Body of pancreas (tissue), 4 donors: ENCODE measurements at regions not wholly inside any gene's neighbourhood (a gene's known extent, or its start where the extent isn't known, plus 50 kb on each side); places are given as distances from the start of the nearest gene placed in this dataset.

Experiments used
- ATAC-seq: fragments of 150-250 bp; one replicate; pipeline ENCODE4 v1.9.1; 2016
- DNase-seq, 4 donors: peaks; one replicate each; pipeline ENCODE4 v3.0.0-alpha.2; 2019
- H3K27ac ChIP-seq, 4 donors: fragments of 200-600 bp; sonication (generic); 1 replicate in 3 of 4; 2 replicates in 1 of 4; pipeline versions ENCODE4 v1.5.1 to v1.6.1; 2016 to 2019; ENCODE audit warnings: mild to moderate bottlenecking in 1 of 4, mixed read lengths in 1 of 4, moderate library complexity in 1 of 4
- H3K27me3 ChIP-seq, 2 donors: fragments of 200-600 bp; sonication (generic); one replicate each; pipeline ENCODE4 v1.6.0; 2016; ENCODE audit warnings: mild to moderate bottlenecking in 1 of 2
- H3K36me3 ChIP-seq, 2 donors: fragments of 200-600 bp; sonication (generic); replicated peaks in 1 of 2; 2 replicates each; pipeline ENCODE4 v1.5.1; 2016; ENCODE audit warnings: low read depth in 2 of 2; ENCODE audit not compliant: insufficient read depth in 1 of 2
- H3K4me1 ChIP-seq: fragments of 200-600 bp; sonication (generic); one replicate; pipeline ENCODE4 v1.6.0; 2016
- H3K4me3 ChIP-seq, 2 donors: fragments of 200-600 bp; sonication (generic); 1 replicate in 1 of 2; 2 replicates in 1 of 2; pipeline ENCODE4 v1.5.1; 2016 to 2019
- H3K9me3 ChIP-seq, 3 donors: fragments of 200-600 bp; sonication (generic); 1 replicate in 2 of 3; 2 replicates in 1 of 3; pipeline ENCODE4 v1.5.1; 2016
- POLR2A ChIP-seq, 3 donors: fragments of 450-650 bp; IDR thresholded peaks; one replicate each; pipeline ENCODE4 v1.6.1; 2016; ENCODE audit warnings: antibody characterized with exemption in 3 of 3, mild to moderate bottlenecking in 2 of 3
- WGBS, 2 donors: methylation state at CpG; one replicate each; pipeline ENCODE4 v1.1.5; 2017; 5-methylcytosine and 5-hydroxymethylcytosine counted together
- intact Hi-C: fragments of 100-400 bp; cut with DNase I; formaldehyde crosslinking; loops from one replicate; pipeline ENCODE4 v1.15.1; 2023
- TF ChIP-seq, protein P1 (sequence below), 7 experiments: fragments of 450-650 bp in 4 of 7; fragments of 200-600 bp in 3 of 7; sonication (generic) in 3 of 7; IDR thresholded peaks; one replicate each; pipeline ENCODE4 v1.5.1; 2016 to 2019; ENCODE audit warnings: antibody characterized with exemption in 7 of 7

- DNase-seq (no peak), ATAC-seq (no peak)
- H3K27ac ChIP-seq: no peak overlapping the region
- H3K27me3 ChIP-seq: no peaks in the 10 kb centered on the region
- H3K4me1 ChIP-seq: no peaks in the 10 kb centered on the region
- H3K4me3 ChIP-seq: no peak overlapping the region
- no peaks in the 10 kb centered on the region for H3K36me3 ChIP-seq
- TF ChIP-seq POLR2A (IDR thresholded peaks at IDR 0.05): no peak
- TF ChIP-seq, protein P1, sequence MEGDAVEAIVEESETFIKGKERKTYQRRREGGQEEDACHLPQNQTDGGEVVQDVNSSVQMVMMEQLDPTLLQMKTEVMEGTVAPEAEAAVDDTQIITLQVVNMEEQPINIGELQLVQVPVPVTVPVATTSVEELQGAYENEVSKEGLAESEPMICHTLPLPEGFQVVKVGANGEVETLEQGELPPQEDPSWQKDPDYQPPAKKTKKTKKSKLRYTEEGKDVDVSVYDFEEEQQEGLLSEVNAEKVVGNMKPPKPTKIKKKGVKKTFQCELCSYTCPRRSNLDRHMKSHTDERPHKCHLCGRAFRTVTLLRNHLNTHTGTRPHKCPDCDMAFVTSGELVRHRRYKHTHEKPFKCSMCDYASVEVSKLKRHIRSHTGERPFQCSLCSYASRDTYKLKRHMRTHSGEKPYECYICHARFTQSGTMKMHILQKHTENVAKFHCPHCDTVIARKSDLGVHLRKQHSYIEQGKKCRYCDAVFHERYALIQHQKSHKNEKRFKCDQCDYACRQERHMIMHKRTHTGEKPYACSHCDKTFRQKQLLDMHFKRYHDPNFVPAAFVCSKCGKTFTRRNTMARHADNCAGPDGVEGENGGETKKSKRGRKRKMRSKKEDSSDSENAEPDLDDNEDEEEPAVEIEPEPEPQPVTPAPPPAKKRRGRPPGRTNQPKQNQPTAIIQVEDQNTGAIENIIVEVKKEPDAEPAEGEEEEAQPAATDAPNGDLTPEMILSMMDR (IDR thresholded peaks at IDR 0.05): no peak
- intact Hi-C loops: no loop called here
- no peaks in the 10 kb centered on the region for H3K9me3 ChIP-seq
- 61 to 83% methylated on average over 5 of the region's 5 CpGs for WGBS, 2 donors
These were observed 55.3 kb upstream of the ITGA11 start for GRCh38 chr15:68487087-68487843.

GRCh38 chr15:68488290-68488689, 56.3 kb upstream of the ITGA11 start:
- Histone ChIP-seq H3K27ac (no peak overlapping the region), H3K27me3 (no peaks in the 10 kb centered on the region), H3K4me1 (no peaks in the 10 kb centered on the region), H3K9me3 (no peaks in the 10 kb centered on the region), H3K36me3 (no peaks in the 10 kb centered on the region), H3K4me3 (no peak overlapping the region)
- intact Hi-C loops: no loop called here
- WGBS, 2 donors: 24 to 29% methylated on average over 5 of the region's 5 CpGs
- ATAC-seq (no peak), DNase-seq (no peak)
- no peak for TF ChIP-seq POLR2A (IDR thresholded peaks at IDR 0.05)
- TF ChIP-seq, protein P1 (IDR thresholded peaks at IDR 0.05): no peak

DNA sequence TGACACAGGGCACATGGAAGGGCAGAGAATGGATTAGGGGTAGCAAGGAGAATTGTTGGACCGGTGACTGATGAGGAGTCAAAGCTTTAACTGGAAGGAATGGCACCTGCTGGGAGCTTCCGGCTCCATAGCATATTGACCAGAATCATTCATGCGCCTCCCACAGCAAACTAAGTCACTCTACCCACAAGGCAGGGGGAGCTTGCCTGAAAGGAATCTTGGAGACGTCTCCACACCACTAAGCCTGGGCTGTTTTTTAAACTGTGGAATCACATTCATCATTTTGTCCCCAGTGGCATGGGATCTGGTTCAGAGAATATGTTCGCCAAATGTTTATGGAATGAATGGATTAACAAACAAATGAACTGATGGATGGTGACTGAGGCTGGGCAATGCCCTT, 57.0 kb upstream of the ITGA11 start:
- DNase-seq (no peak), ATAC-seq (no peak)
- TF ChIP-seq, protein P1 (IDR thresholded peaks at IDR 0.05): no peak
- no peak for TF ChIP-seq POLR2A (IDR thresholded peaks at IDR 0.05)
- H3K9me3 ChIP-seq: no peaks in the 10 kb centered on the region
- intact Hi-C loops: no loop called here
- no peak overlapping the region for H3K4me3 ChIP-seq
- no peak overlapping the region for H3K27ac ChIP-seq
- no peaks in the 10 kb centered on the region for H3K36me3 ChIP-seq
- WGBS, 2 donors: 65 to 72% methylated on average over 5 of the region's 5 CpGs
- no peaks in the 10 kb centered on the region for H3K27me3 ChIP-seq
- no peaks in the 10 kb centered on the region for H3K4me1 ChIP-seq

GRCh38 chr15:68489421-68489820, 57.5 kb upstream of the ITGA11 start:
- intact Hi-C loops: no loop called here
- WGBS, 2 donors: 49 to 57% methylated on average over 3 of the region's 3 CpGs
- ATAC-seq: no peak

More at GRCh38 chr15:68489421-68489820, 57.5 kb upstream of the ITGA11 start:
- Histone ChIP-seq H3K9me3 (no peaks in the 10 kb centered on the region), H3K27ac (no peak overlapping the region), H3K36me3 (no peaks in the 10 kb centered on the region), H3K4me3 (no peak overlapping the region), H3K4me1 (no peaks in the 10 kb centered on the region), H3K27me3 (no peaks in the 10 kb centered on the region)
- DNase-seq: no peak
- TF ChIP-seq POLR2A (IDR thresholded peaks at IDR 0.05): no peak
- TF ChIP-seq, protein P1 (IDR thresholded peaks at IDR 0.05): no peak
